Stomach (tissue), 8 donors: ENCODE measurements at regions not wholly inside any gene's neighbourhood (a gene's known extent, or its start where the extent isn't known, plus 50 kb on each side); places are given as distances from the start of the nearest gene placed in this dataset.

Experiments used
- DNase-seq, 2 donors: peaks; one replicate each; pipeline versions ENCODE4 v3.0.0 to v3.0.0-alpha.2; 2013 to 2019
- H3K27ac ChIP-seq, 5 donors: fragments of 200-600 bp in 4 of 5; sonication (generic) in 4 of 5; one replicate each; pipeline ENCODE4 v1.5.1; 2013 to 2019; ENCODE audit warnings: mild to moderate bottlenecking in 1 of 5, moderate library complexity in 1 of 5
- H3K27me3 ChIP-seq, 3 donors: fragments of 200-600 bp; sonication (generic); one replicate each; pipeline ENCODE4 v1.5.1; 2017 to 2019; ENCODE audit warnings: mixed run types in 1 of 3
- H3K36me3 ChIP-seq, 4 donors: fragments of 200-600 bp; sonication (generic); 1 replicate in 3 of 4; 2 replicates in 1 of 4; pipeline ENCODE4 v1.5.1; 2016 to 2019
- H3K4me1 ChIP-seq, 4 donors: fragments of 200-600 bp; sonication (generic); one replicate each; pipeline ENCODE4 v1.5.1; 2016 to 2019
- H3K4me3 ChIP-seq, 4 donors: fragments of 200-600 bp; sonication (generic) in 3 of 4; one replicate each; pipeline ENCODE4 v1.5.1; 2016 to 2019; ENCODE audit warnings: mild to moderate bottlenecking in 1 of 4
- H3K9me3 ChIP-seq, 4 donors: fragments of 200-600 bp; sonication (generic); one replicate each; pipeline ENCODE4 v1.5.1; 2016 to 2019
- EP300 ChIP-seq: sonication (generic); formaldehyde crosslinking; IDR thresholded peaks from one replicate; pipeline ENCODE4 v1.6.1; 2017; ENCODE audit warnings: antibody characterized with exemption
- POLR2A ChIP-seq, 4 donors: fragments of 450-650 bp; IDR thresholded peaks; one replicate each; pipeline ENCODE4 v1.6.1; 2016; ENCODE audit warnings: antibody characterized with exemption in 4 of 4, control low read depth in 2 of 4, mild to moderate bottlenecking in 1 of 4, moderate library complexity in 1 of 4
- POLR2AphosphoS5 ChIP-seq, 3 donors: sonication (generic); formaldehyde crosslinking; IDR thresholded peaks; one replicate each; pipeline ENCODE4 v1.6.1; 2016; ENCODE audit warnings: antibody characterized with exemption in 3 of 3
- WGBS, 5 donors: extraction: QIAGEN DNeasy Blood & Tissue Kit in 3 of 5; methylation state at CpG; one replicate each; pipeline versions ENCODE4 v1.1.5 to v1.1.7; 2013 to 2018; 5-methylcytosine and 5-hydroxymethylcytosine counted together
- intact Hi-C: fragments of 100-400 bp; cut with DNase I; formaldehyde crosslinking; loops from one replicate; pipeline ENCODE4 v1.15.1; 2023; ENCODE audit warnings: low total_unique reads
- TF ChIP-seq, protein P1 (sequence below), 7 experiments: fragments of 450-650 bp in 4 of 7; fragments of 200-600 bp in 3 of 7; sonication (generic) in 3 of 7; IDR thresholded peaks; one replicate each; pipeline ENCODE4 v1.5.1; 2016 to 2019; ENCODE audit warnings: antibody characterized with exemption in 7 of 7, control low read depth in 2 of 7, mild to moderate bottlenecking in 1 of 7
- donor health status: healthy with polysubstance abuse.
- donor health status: Bipolar disorder and iron deficiency.
- donor health status: healthy.

GRCh38 chr7:149608168-149608567, 110.6 kb upstream of the ZNF746 start:
- H3K36me3 ChIP-seq: peaks cover 32 to 91% (median 83%) of the 10 kb centered on the region in 4 donors
- H3K27me3 ChIP-seq: no peaks in the 10 kb centered on the region
- no peaks in the 10 kb centered on the region for H3K9me3 ChIP-seq
- 85 to 100% (median 95%) methylated on average over 2 of the region's 2 CpGs for WGBS, 5 donors
- no peak for DNase-seq
- intact Hi-C loops: no loop called here
- H3K27ac ChIP-seq: no peak overlapping the region
- no peaks in the 10 kb centered on the region for H3K4me1 ChIP-seq
- TF ChIP-seq POLR2AphosphoS5 (IDR thresholded peaks at IDR 0.05) (no peak), EP300 (no peak), POLR2A (IDR thresholded peaks at IDR 0.05) (no peak)
- TF ChIP-seq, protein P1, sequence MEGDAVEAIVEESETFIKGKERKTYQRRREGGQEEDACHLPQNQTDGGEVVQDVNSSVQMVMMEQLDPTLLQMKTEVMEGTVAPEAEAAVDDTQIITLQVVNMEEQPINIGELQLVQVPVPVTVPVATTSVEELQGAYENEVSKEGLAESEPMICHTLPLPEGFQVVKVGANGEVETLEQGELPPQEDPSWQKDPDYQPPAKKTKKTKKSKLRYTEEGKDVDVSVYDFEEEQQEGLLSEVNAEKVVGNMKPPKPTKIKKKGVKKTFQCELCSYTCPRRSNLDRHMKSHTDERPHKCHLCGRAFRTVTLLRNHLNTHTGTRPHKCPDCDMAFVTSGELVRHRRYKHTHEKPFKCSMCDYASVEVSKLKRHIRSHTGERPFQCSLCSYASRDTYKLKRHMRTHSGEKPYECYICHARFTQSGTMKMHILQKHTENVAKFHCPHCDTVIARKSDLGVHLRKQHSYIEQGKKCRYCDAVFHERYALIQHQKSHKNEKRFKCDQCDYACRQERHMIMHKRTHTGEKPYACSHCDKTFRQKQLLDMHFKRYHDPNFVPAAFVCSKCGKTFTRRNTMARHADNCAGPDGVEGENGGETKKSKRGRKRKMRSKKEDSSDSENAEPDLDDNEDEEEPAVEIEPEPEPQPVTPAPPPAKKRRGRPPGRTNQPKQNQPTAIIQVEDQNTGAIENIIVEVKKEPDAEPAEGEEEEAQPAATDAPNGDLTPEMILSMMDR (IDR thresholded peaks at IDR 0.05): no peak
- H3K4me3 ChIP-seq: no peak overlapping the region

- TF ChIP-seq POLR2A (IDR thresholded peaks at IDR 0.05) (no peak), EP300 (no peak), POLR2AphosphoS5 (IDR thresholded peaks at IDR 0.05) (no peak)
- TF ChIP-seq, protein P1 (IDR thresholded peaks at IDR 0.05): no peak
- intact Hi-C loops: no loop called here
- H3K27ac ChIP-seq: no peak overlapping the region
- H3K9me3 ChIP-seq: no peaks in the 10 kb centered on the region
- 97 to 100% (median 97%) methylated on average over 4 of the region's 4 CpGs for WGBS, 5 donors
- no peak overlapping the region for H3K4me3 ChIP-seq
- H3K4me1 ChIP-seq: no peaks in the 10 kb centered on the region
- H3K27me3 ChIP-seq: no peaks in the 10 kb centered on the region
- DNase-seq: no peak
- peaks cover 31 to 91% (median 83%) of the 10 kb centered on the region in 4 donors for H3K36me3 ChIP-seq
These were observed 110.1 kb upstream of the ZNF746 start for GRCh38 chr7:149607683-149608082.

DNA sequence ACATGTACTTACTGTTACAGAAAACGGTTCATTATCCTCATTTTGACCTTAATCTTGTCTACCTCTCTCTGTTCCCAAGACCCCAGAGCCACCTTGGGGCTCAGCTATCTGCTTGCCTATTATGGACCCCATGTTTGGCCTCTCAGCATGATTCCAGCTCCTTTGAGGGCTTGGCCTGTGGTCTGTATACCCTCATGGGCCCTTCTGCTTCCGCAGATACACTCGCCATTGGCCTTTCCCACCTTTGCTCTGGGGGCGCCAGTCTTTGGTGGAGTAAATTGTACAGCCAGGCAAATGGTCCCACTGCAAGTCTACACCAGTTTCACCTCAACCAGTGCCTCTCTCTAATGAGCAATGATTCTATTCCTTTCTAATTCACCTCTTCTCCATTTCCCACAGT, 109.2 kb upstream of the ZNF746 start:
- H3K27ac ChIP-seq: no peak overlapping the region
- H3K4me3 ChIP-seq: no peak overlapping the region
- H3K9me3 ChIP-seq: no peaks in the 10 kb centered on the region
- intact Hi-C loops: no loop called here
- TF ChIP-seq, protein P1 (IDR thresholded peaks at IDR 0.05): no peak
- TF ChIP-seq POLR2AphosphoS5 (IDR thresholded peaks at IDR 0.05) (no peak), EP300 (no peak), POLR2A (IDR thresholded peaks at IDR 0.05) (no peak)
- DNase-seq: no peak
- no peaks in the 10 kb centered on the region for H3K4me1 ChIP-seq
- H3K36me3 ChIP-seq: peaks cover 31 to 91% (median 83%) of the 10 kb centered on the region in 4 donors
- whole genome bisulfite sequencing, 5 donors: 92 to 98% (median 94%) methylated on average over 4 of the region's 4 CpGs
- no peaks in the 10 kb centered on the region for H3K27me3 ChIP-seq

DNA sequence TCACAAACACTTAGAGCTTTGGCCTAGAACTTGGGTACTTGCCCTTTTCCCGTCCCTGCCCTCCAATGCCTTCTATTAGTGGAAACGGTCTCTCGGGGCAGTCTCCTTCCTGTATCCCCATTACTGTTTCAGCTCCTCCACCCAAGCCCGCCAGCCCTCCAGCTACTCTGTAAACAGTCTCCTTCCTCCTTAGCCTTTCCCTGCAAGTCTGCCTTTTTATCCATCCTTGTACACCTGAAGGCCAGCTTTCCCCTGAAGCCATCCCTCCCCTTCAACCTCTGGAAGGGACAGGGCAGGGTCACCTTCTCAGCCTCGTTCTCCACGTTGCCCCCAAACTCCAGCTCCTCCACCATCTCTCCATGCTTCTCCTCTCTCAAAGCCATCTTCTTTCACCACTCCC, 108.1 kb upstream of the ZNF746 start:
- WGBS, 5 donors: 83 to 93% (median 88%) methylated on average over 6 of the region's 6 CpGs
- Histone ChIP-seq H3K9me3 (no peaks in the 10 kb centered on the region), H3K4me3 (no peak overlapping the region), H3K36me3 (peaks cover 24 to 91% (median 83%) of the 10 kb centered on the region in 4 donors), H3K4me1 (no peaks in the 10 kb centered on the region), H3K27ac (no peak overlapping the region), H3K27me3 (no peaks in the 10 kb centered on the region)
- no peak for DNase-seq
- no peak for TF ChIP-seq POLR2AphosphoS5 (IDR thresholded peaks at IDR 0.05)
- no peak for TF ChIP-seq EP300
- TF ChIP-seq POLR2A (IDR thresholded peaks at IDR 0.05): no peak
- TF ChIP-seq, protein P1 (IDR thresholded peaks at IDR 0.05): no peak
- intact Hi-C loops: no loop called here
